ENCODE measurements at regions not wholly inside any gene's neighbourhood (a gene's known extent, or its start where the extent isn't known, plus 50 kb on each side); places are given as distances from the start of the nearest gene placed in this dataset.
"Not testable (repeated sequence)": the region's sequence is repeated elsewhere in the genome, so short reads cannot be mapped to it uniquely, and the experiment has no call there.

GRCh38 chr21:23574932-23575331 is 2032.3 kb downstream of the MRPL39 start:
- ATAC-seq (ENCODE audit: insufficient number of reproducible peaks, low FRiP score, low read depth) (no peak), DNase-seq (ENCODE audit: low spot score) (no peak)
- Histone ChIP-seq H3K27me3 (replicated peaks; ENCODE audit: insufficient read depth) (no peaks in the 10 kb centered on the region), H3K27ac (no peak overlapping the region), H3K4me1 (ENCODE audit: control insufficient read depth in 1 of 2, low read depth in 2 of 2) (no peaks in the 10 kb centered on the region), H3K9me3 (no peaks in the 10 kb centered on the region), H3K36me3 (no peaks in the 10 kb centered on the region), H3K4me3 (no peak overlapping the region)
- no peak for TF ChIP-seq CTCF (IDR thresholded peaks at IDR 0.05)

- not testable (repeated sequence) for H3K9me3 ChIP-seq; H3K27me3 ChIP-seq (replicated peaks; ENCODE audit: insufficient read depth); H3K36me3 ChIP-seq; H3K4me3 ChIP-seq; H3K4me1 ChIP-seq (ENCODE audit: control insufficient read depth in 1 of 2, low read depth in 2 of 2); DNase-seq (ENCODE audit: low spot score); ATAC-seq (ENCODE audit: insufficient number of reproducible peaks, low FRiP score, low read depth); H3K27ac ChIP-seq
These were observed 2058.4 kb downstream of the MRPL39 start for GRCh38 chr21:23548924-23549323.

GRCh38 chr21:23543333-23543732 is 2063.9 kb downstream of the MRPL39 start:
- Histone ChIP-seq H3K9me3 (no peaks in the 10 kb centered on the region), H3K27ac (no peak overlapping the region), H3K36me3 (no peaks in the 10 kb centered on the region), H3K27me3 (replicated peaks; ENCODE audit: insufficient read depth) (no peaks in the 10 kb centered on the region), H3K4me3 (no peak overlapping the region), H3K4me1 (ENCODE audit: control insufficient read depth in 1 of 2, low read depth in 2 of 2) (no peaks in the 10 kb centered on the region)
- TF ChIP-seq CTCF (IDR thresholded peaks at IDR 0.05): no peak
- no peak for ATAC-seq (ENCODE audit: insufficient number of reproducible peaks, low FRiP score, low read depth)
- DNase-seq (ENCODE audit: low spot score): no peak

GRCh38 chr21:23542097-23542496 is 2065.2 kb downstream of the MRPL39 start:
- Histone ChIP-seq H3K4me1 (ENCODE audit: control insufficient read depth in 1 of 2, low read depth in 2 of 2) (no peaks in the 10 kb centered on the region), H3K9me3 (no peaks in the 10 kb centered on the region), H3K36me3 (no peaks in the 10 kb centered on the region), H3K4me3 (no peak overlapping the region), H3K27me3 (replicated peaks; ENCODE audit: insufficient read depth) (no peaks in the 10 kb centered on the region), H3K27ac (no peak overlapping the region)
- no peak for ATAC-seq (ENCODE audit: insufficient number of reproducible peaks, low FRiP score, low read depth)
- no peak for DNase-seq (ENCODE audit: low spot score)
- no peak for TF ChIP-seq CTCF (IDR thresholded peaks at IDR 0.05)

- H3K36me3 ChIP-seq: no peaks in the 10 kb centered on the region
- ATAC-seq (ENCODE audit: insufficient number of reproducible peaks, low FRiP score, low read depth) (no peak), DNase-seq (ENCODE audit: low spot score) (no peak)
- H3K4me1 ChIP-seq (ENCODE audit: control insufficient read depth in 1 of 2, low read depth in 2 of 2): no peaks in the 10 kb centered on the region
- H3K27ac ChIP-seq: no peak overlapping the region
- TF ChIP-seq CTCF (IDR thresholded peaks at IDR 0.05): no peak
- no peaks in the 10 kb centered on the region for H3K9me3 ChIP-seq
- no peak overlapping the region for H3K4me3 ChIP-seq
- H3K27me3 ChIP-seq (replicated peaks; ENCODE audit: insufficient read depth): no peaks in the 10 kb centered on the region
These were observed 2065.7 kb downstream of the MRPL39 start for GRCh38 chr21:23541571-23541970.

GRCh38 chr21:23534850-23535249 is 2072.4 kb downstream of the MRPL39 start:
- H3K4me3 ChIP-seq: no peak overlapping the region
- H3K27ac ChIP-seq: no peak overlapping the region
- no peaks in the 10 kb centered on the region for H3K4me1 ChIP-seq (ENCODE audit: control insufficient read depth in 1 of 2, low read depth in 2 of 2)
- TF ChIP-seq CTCF (IDR thresholded peaks at IDR 0.05): no peak
- DNase-seq (ENCODE audit: low spot score) (no peak), ATAC-seq (ENCODE audit: insufficient number of reproducible peaks, low FRiP score, low read depth) (no peak)
- no peaks in the 10 kb centered on the region for H3K9me3 ChIP-seq
- no peaks in the 10 kb centered on the region for H3K27me3 ChIP-seq (replicated peaks; ENCODE audit: insufficient read depth)
- no peaks in the 10 kb centered on the region for H3K36me3 ChIP-seq
